ENCODE measurements at regions not wholly inside any gene's neighbourhood (a gene's known extent, or its start where the extent isn't known, plus 50 kb on each side); places are given as distances from the start of the nearest gene placed in this dataset.
"Not testable (repeated sequence)": the region's sequence is repeated elsewhere in the genome, so short reads cannot be mapped to it uniquely, and the experiment has no call there.

DNA sequence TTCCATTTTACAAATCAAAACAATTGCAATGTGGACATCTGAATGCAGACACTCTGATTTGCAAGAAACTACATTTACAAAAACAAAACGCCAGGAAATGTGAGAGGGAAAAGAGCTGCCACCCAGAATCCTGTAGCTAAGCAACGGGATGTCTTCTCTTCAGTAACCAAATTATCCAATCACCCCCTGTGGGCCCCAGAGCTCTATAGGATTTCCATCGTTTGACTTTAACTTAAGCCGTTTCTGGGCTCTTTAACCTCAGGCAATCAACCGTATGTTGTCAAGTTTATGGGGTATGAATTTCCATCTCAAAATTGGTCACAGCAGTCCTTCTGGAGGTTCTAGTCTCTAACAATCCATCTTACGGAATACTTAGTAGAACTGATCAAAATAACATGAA, 240.5 kb downstream of the ETV1 start:
- Mint-ChIP-seq H3K36me3 (ENCODE audit: low read depth) (no peaks in the 10 kb centered on the region), H3K9me3 (no peaks in the 10 kb centered on the region), H3K4me1 (peaks cover 19% of the 10 kb centered on the region), H3K27ac (ENCODE audit: unreplicated experiment) (no peak overlapping the region), H3K27me3 (ENCODE audit: low read depth) (no peaks in the 10 kb centered on the region), H3K4me3 (no peak overlapping the region)
- TF ChIP-seq, protein P1, sequence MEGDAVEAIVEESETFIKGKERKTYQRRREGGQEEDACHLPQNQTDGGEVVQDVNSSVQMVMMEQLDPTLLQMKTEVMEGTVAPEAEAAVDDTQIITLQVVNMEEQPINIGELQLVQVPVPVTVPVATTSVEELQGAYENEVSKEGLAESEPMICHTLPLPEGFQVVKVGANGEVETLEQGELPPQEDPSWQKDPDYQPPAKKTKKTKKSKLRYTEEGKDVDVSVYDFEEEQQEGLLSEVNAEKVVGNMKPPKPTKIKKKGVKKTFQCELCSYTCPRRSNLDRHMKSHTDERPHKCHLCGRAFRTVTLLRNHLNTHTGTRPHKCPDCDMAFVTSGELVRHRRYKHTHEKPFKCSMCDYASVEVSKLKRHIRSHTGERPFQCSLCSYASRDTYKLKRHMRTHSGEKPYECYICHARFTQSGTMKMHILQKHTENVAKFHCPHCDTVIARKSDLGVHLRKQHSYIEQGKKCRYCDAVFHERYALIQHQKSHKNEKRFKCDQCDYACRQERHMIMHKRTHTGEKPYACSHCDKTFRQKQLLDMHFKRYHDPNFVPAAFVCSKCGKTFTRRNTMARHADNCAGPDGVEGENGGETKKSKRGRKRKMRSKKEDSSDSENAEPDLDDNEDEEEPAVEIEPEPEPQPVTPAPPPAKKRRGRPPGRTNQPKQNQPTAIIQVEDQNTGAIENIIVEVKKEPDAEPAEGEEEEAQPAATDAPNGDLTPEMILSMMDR (conservative IDR thresholded peaks at IDR 0.05), result no peak
- no peak for DNase-seq (ENCODE audit: low read depth, low spot score)

DNA sequence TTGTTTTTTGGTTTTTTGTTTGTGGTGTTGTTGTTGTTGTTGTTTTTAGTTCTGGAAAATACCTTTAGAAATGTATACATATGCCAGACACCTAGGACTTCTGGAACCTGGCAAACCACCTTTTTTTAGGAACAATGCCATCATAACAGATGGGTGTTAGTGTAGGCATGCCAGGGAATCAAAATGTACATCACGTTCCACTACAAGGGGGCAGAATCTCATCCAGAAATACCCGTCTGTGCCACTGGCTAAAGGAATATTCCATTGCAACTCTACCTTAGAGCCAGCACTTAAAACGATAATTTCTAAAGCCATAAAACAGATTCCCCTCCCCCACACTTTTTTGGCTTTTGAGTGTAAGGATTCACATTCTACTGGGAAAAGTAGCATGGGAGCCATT, 239.8 kb downstream of the ETV1 start:
- TF ChIP-seq, protein P1 (conservative IDR thresholded peaks at IDR 0.05), result no peak
- peaks cover 19% of the 10 kb centered on the region for H3K4me1 Mint-ChIP-seq
- no peaks in the 10 kb centered on the region for H3K27me3 Mint-ChIP-seq (ENCODE audit: low read depth)
- peaks cover under 1% of the 10 kb centered on the region for H3K9me3 Mint-ChIP-seq
- no peak overlapping the region for H3K27ac Mint-ChIP-seq (ENCODE audit: unreplicated experiment)
- H3K4me3 Mint-ChIP-seq, result no peak overlapping the region
- DNase-seq (ENCODE audit: low read depth, low spot score), result no peak
- H3K36me3 Mint-ChIP-seq (ENCODE audit: low read depth), result peaks cover under 1% of the 10 kb centered on the region

DNA sequence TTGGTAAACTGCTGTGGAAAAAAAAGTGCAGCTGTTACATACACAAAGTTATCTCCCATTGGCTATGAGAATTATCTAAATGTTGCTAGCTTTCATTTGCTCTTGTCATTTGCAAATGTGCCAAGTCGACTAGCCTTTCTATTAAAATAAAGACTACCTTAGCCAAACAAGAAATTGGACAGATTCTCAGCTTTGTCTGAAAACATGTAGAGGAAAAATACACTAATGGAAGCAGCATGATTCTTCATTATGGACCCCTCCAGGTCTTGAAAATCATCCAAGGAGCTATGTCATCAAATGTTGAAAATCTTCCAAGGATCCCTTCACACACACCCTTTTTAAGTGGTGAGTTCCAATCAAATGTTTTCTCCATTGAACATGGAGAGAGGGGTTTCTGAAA, 237.7 kb downstream of the ETV1 start:
- Mint-ChIP-seq H3K9me3 (peaks cover 5% of the 10 kb centered on the region), H3K4me1 (peaks cover 19% of the 10 kb centered on the region), H3K4me3 (no peak overlapping the region), H3K27me3 (ENCODE audit: low read depth) (no peaks in the 10 kb centered on the region), H3K27ac (ENCODE audit: unreplicated experiment) (no peak overlapping the region), H3K36me3 (ENCODE audit: low read depth) (peaks cover 3% of the 10 kb centered on the region)
- no peak for DNase-seq (ENCODE audit: low read depth, low spot score)
- TF ChIP-seq, protein P1 (conservative IDR thresholded peaks at IDR 0.05), result no peak

DNA sequence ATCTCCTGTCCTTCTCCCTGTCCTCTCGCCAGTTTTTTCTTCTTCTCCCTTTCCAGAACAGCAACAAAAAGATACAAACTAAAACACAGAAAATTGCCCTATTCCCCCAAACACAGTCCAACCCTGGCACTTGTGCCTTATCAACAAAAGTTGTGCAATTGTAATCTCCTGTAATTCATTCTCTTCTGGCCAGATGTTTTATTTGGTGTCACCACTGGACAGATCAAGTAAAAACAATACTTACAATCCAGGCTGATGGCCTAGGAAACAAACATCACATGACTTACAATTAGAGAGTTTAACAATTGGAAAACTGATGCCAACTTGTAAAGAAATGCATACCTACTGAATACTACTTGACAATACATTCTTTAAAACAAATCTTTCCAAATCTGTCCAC, 231.6 kb downstream of the ETV1 start:
- TF ChIP-seq, protein P1 (conservative IDR thresholded peaks at IDR 0.05), result no peak
- Mint-ChIP-seq H3K4me3 (no peak overlapping the region), H3K27ac (ENCODE audit: unreplicated experiment) (no peak overlapping the region), H3K27me3 (ENCODE audit: low read depth) (no peaks in the 10 kb centered on the region), H3K4me1 (no peaks in the 10 kb centered on the region), H3K36me3 (ENCODE audit: low read depth) (peaks cover 5% of the 10 kb centered on the region), H3K9me3 (peaks cover 5% of the 10 kb centered on the region)
- DNase-seq (ENCODE audit: low read depth, low spot score), result no peak

DNA sequence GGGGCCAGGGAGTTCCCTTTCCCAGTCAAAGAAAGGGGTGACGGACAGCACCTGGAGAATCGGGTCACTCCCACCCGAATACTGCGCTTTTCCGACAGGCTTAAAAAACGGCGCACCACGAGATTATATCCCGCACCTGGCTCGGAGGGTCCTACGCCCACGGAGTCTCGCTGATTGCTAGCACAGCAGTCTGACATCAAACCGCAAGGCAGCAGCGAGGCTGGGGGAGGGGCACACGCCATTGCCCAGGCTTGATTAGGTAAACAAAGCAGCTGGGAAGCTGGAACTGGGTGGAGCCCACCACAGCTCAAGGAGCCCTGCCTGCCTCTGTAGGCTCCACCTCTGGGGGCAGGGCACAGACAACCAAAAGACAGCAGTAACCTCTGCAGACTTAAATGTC, 223.6 kb downstream of the ETV1 start:
- not testable (repeated sequence) for H3K27ac Mint-ChIP-seq (ENCODE audit: unreplicated experiment); H3K27me3 Mint-ChIP-seq (ENCODE audit: low read depth); H3K4me1 Mint-ChIP-seq; H3K9me3 Mint-ChIP-seq; H3K4me3 Mint-ChIP-seq; DNase-seq (ENCODE audit: low read depth, low spot score)
- peaks cover 10% of the 10 kb centered on the region for H3K36me3 Mint-ChIP-seq (ENCODE audit: low read depth)

DNA sequence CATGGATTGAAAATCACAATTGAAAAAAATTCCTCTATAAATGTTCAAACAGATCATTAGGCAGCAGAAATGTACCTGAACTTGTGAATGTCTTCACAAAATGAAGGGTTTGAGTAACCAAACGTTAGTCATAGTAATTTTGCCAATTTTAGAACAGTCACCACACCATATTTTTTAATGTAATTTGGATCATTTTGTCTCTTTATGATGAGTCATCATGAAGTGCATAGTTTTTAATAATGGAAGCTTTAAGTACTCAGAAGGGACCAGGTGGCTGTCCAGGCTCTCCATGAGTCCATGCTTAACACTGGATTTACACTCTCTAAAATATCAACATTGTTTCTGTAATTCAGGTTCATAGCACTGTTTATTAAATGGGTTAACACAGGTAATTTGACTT, 219.2 kb downstream of the ETV1 start:
- no peak overlapping the region for H3K27ac Mint-ChIP-seq (ENCODE audit: unreplicated experiment)
- no peak overlapping the region for H3K4me3 Mint-ChIP-seq
- H3K9me3 Mint-ChIP-seq, result peaks cover 1% of the 10 kb centered on the region
- peaks cover 5% of the 10 kb centered on the region for H3K36me3 Mint-ChIP-seq (ENCODE audit: low read depth)
- DNase-seq (ENCODE audit: low read depth, low spot score), result no peak
- no peaks in the 10 kb centered on the region for H3K27me3 Mint-ChIP-seq (ENCODE audit: low read depth)
- no peaks in the 10 kb centered on the region for H3K4me1 Mint-ChIP-seq
- TF ChIP-seq, protein P1 (conservative IDR thresholded peaks at IDR 0.05), result no peak
